Activated naive CD4-positive, alpha-beta T cell treated with anti-CD3 and anti-CD28 coated beads for 36 hours (primary cell): ENCODE measurements at regions not wholly inside any gene's neighbourhood (a gene's known extent, or its start where the extent isn't known, plus 50 kb on each side); places are given as distances from the start of the nearest gene placed in this dataset.
"Not testable (repeated sequence)": the region's sequence is repeated elsewhere in the genome, so short reads cannot be mapped to it uniquely, and the experiment has no call there.

Experiments
- CTCF ChIA-PET: fragments of 350-600 bp; sonication (Branson Sonifier 250); formaldehyde crosslinking; loops from one replicate; lab custom pipeline; 2021; ENCODE audit warnings: antibody characterized with exemption; lab: Charles Lee
- DNase-seq: peaks from one replicate; pipeline ENCODE4 v3.0.0-alpha.2; 2020
- H3K27ac Mint-ChIP-seq: one replicate; pipeline ENCODE4 v1.8.0; 2021; ENCODE audit warnings: mild to moderate bottlenecking, mixed read lengths
- H3K27me3 Mint-ChIP-seq: one replicate; pipeline ENCODE4 v1.8.0; 2021; ENCODE audit warnings: low read depth, mixed read lengths
- H3K36me3 Mint-ChIP-seq: one replicate; pipeline ENCODE4 v1.8.0; 2021; ENCODE audit warnings: low read depth, mixed read lengths
- H3K4me1 Mint-ChIP-seq: one replicate; pipeline ENCODE4 v1.8.0; 2021; ENCODE audit warnings: low read depth, mixed read lengths
- H3K4me3 Mint-ChIP-seq: one replicate; pipeline ENCODE4 v1.8.0; 2021; ENCODE audit warnings: mild to moderate bottlenecking, moderate library complexity, mixed read lengths
- H3K9me3 Mint-ChIP-seq: one replicate; pipeline ENCODE4 v1.8.0; 2021; ENCODE audit warnings: mixed read lengths
- intact Hi-C: fragments of 100-400 bp; cut with micrococcal nuclease; formaldehyde crosslinking; loops from one replicate; pipeline ENCODE4 v1.15.1; 2023

DNA sequence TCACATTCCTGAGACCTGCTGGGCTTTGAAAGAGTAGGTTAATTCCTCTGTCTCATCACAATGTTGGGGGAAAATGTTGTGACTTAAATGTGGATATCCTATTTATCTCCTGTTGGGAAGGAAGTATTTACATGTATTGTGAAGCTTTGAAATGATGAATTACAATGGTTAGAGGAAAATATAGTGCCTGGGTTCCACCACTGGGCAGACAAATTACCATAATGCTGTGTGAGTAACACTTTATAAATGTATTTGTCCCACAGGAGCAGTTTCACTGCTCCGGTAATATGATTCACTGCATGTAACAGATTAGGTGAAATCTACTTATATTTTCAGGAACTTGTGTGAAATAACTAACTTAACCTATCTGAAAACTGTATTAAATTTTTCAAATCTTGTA is 1476.4 kb downstream of the NLGN4Y start:
- intact Hi-C loops: no loop called here
- H3K27ac Mint-ChIP-seq: no peak overlapping the region
- H3K4me3 Mint-ChIP-seq: no peak overlapping the region
- no peaks in the 10 kb centered on the region for H3K36me3 Mint-ChIP-seq
- H3K9me3 Mint-ChIP-seq: peaks cover 2% of the 10 kb centered on the region
- DNase-seq: no peak
- no peaks in the 10 kb centered on the region for H3K27me3 Mint-ChIP-seq
- no peaks in the 10 kb centered on the region for H3K4me1 Mint-ChIP-seq
- CTCF ChIA-PET: no interaction called here

DNA sequence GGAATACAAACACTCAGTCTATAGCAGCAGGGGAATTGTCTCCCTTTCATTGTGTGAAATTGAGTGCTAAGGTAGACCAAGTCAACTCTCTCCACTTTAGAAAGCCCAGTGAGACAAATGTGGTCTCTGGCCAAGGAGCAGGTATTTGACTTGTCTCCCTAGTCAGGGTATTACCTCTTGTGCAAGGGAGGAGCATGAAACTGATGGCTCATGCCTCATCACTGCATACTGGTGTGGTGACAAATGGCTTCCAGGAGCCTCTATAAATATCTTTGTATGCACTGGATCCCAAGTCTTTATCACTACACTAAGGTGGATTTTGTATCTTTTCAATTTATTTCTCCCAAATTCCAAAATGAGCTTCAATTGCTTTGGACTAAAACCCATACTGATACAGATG is 1477.6 kb downstream of the NLGN4Y start:
- Mint-ChIP-seq H3K27ac (no peak overlapping the region), H3K4me3 (no peak overlapping the region), H3K27me3 (no peaks in the 10 kb centered on the region), H3K4me1 (no peaks in the 10 kb centered on the region), H3K36me3 (no peaks in the 10 kb centered on the region), H3K9me3 (peaks cover 2% of the 10 kb centered on the region)
- no peak for DNase-seq
- intact Hi-C loops: no loop called here
- CTCF ChIA-PET: no interaction called here

DNA sequence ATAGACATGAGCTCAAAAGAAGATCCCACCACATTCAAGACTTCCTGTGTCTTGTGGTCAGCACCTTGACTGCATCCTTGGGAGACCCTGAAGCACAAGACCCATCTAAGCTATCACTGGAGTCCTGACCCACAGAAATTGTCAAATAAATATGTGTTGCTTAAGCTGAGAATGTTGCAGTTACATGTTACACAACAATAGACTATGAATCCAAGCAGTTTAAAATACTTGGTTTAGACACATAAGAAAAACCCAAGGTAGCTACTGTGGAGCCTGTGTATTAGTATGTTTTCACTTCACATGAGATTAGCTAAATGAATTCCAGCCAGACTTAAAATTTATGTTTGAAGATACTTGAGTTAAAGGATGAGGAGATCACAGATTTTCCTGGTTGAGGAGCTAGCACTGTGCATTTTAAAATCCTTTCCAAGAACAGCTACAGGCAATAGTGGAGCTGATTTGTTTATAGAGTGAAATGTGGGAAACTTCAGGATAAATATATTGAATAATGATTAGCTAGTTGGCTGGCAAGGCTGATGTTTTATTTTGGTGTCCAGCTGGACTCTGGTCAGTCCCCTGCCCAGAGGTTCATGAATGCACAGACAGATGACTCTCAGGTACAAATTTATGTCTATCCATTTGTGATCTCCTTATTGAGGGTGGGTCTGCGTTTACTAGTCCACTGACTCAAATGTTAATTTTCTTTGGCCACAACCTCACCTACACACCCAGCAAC is 1527.7 kb downstream of the NLGN4Y start:
- intact Hi-C loops: no loop called here
- Mint-ChIP-seq H3K27ac (no peak overlapping the region), H3K36me3 (no peaks in the 10 kb centered on the region), H3K9me3 (peaks cover 1% of the 10 kb centered on the region), H3K27me3 (no peaks in the 10 kb centered on the region), H3K4me1 (no peaks in the 10 kb centered on the region), H3K4me3 (no peak overlapping the region)
- DNase-seq: no peak
- CTCF ChIA-PET: interaction anchor here (0.5 kb wide), 1 partner anchor 59 kb away, joined by 3 read pairs; no protein-coding TSS in a partner anchor

DNA sequence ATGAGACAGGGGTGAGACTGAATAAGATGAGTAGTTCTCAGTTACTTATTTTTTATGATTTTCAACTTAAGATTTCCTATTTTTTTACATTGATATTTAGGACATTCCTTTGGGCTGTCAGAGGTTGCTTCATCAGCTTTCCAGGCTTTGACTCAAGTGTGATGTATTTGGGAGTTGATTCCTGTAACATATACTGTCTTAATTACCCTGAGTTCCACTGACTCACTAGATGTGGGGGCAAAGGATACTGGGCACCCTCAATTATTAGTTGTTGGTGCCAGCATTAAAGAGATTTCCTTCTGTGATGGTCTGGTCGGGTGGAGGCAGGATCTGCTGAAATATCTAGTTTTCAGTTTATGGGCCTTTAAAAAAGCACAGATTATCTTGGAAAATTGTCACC is 1535.8 kb downstream of the NLGN4Y start:
- H3K27ac Mint-ChIP-seq: no peak overlapping the region

DNA sequence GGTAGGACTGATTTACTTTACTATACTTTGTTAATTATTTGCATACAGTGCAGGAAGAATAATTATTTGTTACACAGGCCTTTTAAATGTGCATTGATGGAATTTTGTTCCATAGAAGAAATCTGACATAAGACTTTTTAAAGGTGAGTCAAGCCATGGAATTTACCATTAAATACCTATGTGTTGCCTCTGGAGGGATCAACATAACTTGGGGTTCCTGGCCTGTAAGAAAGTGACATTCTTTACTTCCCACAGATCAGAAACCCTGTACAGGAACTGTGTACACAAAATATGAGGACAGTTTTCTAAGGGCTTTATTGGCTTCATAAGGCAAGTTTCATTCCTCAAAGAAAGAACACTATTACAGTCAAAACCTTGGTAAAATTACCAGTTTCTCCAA is 1536.4 kb downstream of the NLGN4Y start:
- no peaks in the 10 kb centered on the region for H3K9me3 Mint-ChIP-seq
- intact Hi-C loops: no loop called here
- H3K4me1 Mint-ChIP-seq: no peaks in the 10 kb centered on the region
- CTCF ChIA-PET: no interaction called here
- no peak for DNase-seq
- H3K4me3 Mint-ChIP-seq: no peak overlapping the region
- no peaks in the 10 kb centered on the region for H3K36me3 Mint-ChIP-seq
- H3K27me3 Mint-ChIP-seq: no peaks in the 10 kb centered on the region
- no peak overlapping the region for H3K27ac Mint-ChIP-seq

More for the DNA sequence above, 1535.8 kb downstream of the NLGN4Y start:
- Mint-ChIP-seq H3K4me3 (no peak overlapping the region), H3K4me1 (no peaks in the 10 kb centered on the region), H3K27me3 (no peaks in the 10 kb centered on the region), H3K9me3 (no peaks in the 10 kb centered on the region), H3K36me3 (no peaks in the 10 kb centered on the region)
- intact Hi-C loops: no loop called here
- CTCF ChIA-PET: no interaction called here
- no peak for DNase-seq

DNA sequence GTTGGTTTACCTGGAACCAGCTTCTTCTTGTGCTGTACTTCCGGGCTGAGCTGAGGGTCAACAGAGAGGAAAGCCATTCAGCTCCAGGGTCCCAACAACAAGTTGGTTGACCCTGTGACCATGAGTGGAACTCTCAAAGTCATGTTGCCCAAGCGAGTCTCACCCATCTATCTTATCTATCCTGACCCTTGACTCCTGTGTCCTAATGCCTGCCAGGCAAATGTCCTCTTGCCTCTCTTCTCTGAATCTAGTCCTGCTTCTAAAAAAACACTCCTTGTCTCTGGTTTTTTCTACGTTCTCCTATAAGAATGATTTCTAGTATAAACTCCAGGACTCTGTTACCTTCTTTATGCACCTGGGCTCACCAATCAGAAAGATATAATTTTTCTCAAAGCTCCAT is 1547.6 kb downstream of the NLGN4Y start:
- intact Hi-C loops: no loop called here
- DNase-seq: no peak
- Mint-ChIP-seq H3K36me3 (no peaks in the 10 kb centered on the region), H3K4me1 (no peaks in the 10 kb centered on the region), H3K27ac (no peak overlapping the region), H3K4me3 (no peak overlapping the region), H3K27me3 (no peaks in the 10 kb centered on the region), H3K9me3 (peaks cover 5% of the 10 kb centered on the region)
- CTCF ChIA-PET: no interaction called here

DNA sequence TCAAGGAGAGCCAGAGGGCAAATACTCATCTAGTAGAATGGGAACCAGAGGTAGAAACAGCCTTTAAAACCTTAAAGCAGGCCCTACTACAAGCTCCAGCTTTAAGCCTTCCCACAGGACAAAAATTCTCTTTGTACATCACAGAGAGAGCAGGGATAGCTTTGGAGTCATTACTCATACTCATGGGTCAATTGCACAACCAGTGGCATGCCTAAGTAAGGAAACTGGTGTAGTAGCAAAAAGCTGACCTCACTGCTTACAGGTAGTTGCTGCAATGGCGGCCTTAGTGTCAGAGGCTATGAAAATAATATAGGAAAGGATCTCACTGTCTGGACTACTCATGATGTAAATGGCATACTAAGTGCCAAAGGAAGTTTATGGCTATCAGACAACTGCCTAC is 1551.4 kb downstream of the NLGN4Y start:
- intact Hi-C loops: no loop called here
- CTCF ChIA-PET: no interaction called here
- no peak for DNase-seq
- no peak overlapping the region for H3K27ac Mint-ChIP-seq
- H3K4me1 Mint-ChIP-seq: no peaks in the 10 kb centered on the region
- no peaks in the 10 kb centered on the region for H3K27me3 Mint-ChIP-seq
- peaks cover 5% of the 10 kb centered on the region for H3K9me3 Mint-ChIP-seq
- no peaks in the 10 kb centered on the region for H3K36me3 Mint-ChIP-seq
- no peak overlapping the region for H3K4me3 Mint-ChIP-seq

DNA sequence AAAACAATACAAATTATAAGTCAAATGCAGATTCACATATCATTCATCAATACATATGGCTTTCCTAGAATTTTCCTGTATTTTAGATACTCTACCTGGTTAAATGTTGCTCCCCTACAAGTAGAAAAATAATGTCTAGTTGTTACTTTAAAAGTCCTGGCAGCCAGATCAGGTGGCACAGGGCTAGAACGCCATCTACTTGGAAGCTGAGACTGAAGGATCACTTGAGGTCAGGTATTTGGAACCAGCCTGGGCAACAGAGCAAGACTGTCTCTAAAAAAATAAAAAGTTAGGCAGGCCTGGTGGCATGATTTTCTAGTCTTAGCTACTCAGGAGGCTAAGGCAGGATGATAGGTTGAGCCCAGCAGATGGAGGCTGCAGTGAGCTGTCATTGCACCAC is 1573.0 kb downstream of the NLGN4Y start:
- Mint-ChIP-seq H3K4me1 (no peaks in the 10 kb centered on the region), H3K4me3 (no peak overlapping the region), H3K36me3 (no peaks in the 10 kb centered on the region), H3K9me3 (no peaks in the 10 kb centered on the region), H3K27me3 (no peaks in the 10 kb centered on the region), H3K27ac (no peak overlapping the region)
- DNase-seq: no peak
- CTCF ChIA-PET: no interaction called here
- intact Hi-C loops: no loop called here

DNA sequence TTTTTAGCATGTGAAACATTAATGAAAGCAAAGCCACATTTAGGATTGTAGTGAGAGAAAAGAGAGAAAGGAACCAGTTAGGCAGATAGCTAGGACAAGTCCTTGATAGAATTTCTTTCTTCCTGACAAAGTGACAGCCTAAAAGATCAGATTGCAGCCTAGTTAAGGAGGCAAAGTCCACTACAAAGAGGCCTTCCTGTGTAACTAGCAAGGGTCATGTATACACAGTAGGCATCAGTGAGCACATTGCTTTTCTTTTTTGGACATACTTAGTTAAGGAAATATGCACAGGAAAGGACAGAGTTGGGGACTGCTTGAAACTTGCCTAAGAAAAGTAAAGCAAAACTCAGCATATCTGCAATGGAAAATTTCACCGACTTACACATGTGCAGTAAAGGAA is 1577.5 kb downstream of the NLGN4Y start:
- intact Hi-C loops: no loop called here

DNA sequence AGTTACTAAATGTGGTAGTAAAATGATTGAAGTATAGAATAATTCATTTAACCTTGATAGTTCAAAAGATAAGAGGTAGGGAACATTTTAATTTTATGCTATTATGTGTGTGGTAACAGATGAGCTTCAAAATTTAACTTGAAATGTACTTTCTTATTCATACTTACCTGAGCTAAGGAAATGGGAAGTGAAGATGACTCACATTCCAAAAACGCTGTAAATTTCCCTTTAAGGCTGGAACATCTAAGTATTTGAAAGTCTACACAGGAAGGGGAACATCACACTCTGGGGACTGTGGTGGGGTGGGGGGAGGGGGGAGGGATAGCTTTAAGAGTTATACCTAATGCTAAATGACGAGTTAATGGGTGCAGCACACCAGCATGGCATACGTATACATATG is 1582.3 kb downstream of the NLGN4Y start:
- H3K4me3 Mint-ChIP-seq: no peak overlapping the region
- H3K27ac Mint-ChIP-seq: no peak overlapping the region
- intact Hi-C loops: no loop called here
- H3K36me3 Mint-ChIP-seq: no peaks in the 10 kb centered on the region
- no peaks in the 10 kb centered on the region for H3K4me1 Mint-ChIP-seq
- no peak for DNase-seq
- CTCF ChIA-PET: no interaction called here
- H3K9me3 Mint-ChIP-seq: no peaks in the 10 kb centered on the region
- H3K27me3 Mint-ChIP-seq: no peaks in the 10 kb centered on the region

More for the DNA sequence above, 1577.5 kb downstream of the NLGN4Y start:
- Mint-ChIP-seq H3K4me1 (no peaks in the 10 kb centered on the region), H3K36me3 (no peaks in the 10 kb centered on the region), H3K27ac (no peak overlapping the region), H3K9me3 (no peaks in the 10 kb centered on the region), H3K4me3 (no peak overlapping the region), H3K27me3 (no peaks in the 10 kb centered on the region)
- DNase-seq: no peak
- CTCF ChIA-PET: no interaction called here

DNA sequence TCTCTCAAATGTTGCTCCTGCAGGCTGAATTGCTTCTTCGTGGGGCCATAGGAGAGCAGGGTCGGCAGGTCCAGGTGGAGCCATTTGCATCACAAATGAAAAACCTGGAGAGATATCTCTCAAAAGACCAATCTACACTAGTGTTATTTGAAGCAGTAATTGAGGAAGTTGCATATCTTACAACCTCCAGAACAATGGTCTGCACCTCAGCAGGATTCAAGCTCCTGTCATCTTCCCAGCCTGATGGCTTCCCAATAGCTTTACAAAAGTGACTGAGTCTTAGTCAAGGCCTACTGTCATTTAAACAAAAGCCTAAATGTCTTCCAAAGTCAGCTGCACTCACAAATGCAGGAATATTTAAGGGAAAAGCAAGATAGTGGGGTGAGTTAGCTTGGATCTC is 1584.5 kb downstream of the NLGN4Y start:
- CTCF ChIA-PET: no interaction called here
- H3K4me1 Mint-ChIP-seq: no peaks in the 10 kb centered on the region

DNA sequence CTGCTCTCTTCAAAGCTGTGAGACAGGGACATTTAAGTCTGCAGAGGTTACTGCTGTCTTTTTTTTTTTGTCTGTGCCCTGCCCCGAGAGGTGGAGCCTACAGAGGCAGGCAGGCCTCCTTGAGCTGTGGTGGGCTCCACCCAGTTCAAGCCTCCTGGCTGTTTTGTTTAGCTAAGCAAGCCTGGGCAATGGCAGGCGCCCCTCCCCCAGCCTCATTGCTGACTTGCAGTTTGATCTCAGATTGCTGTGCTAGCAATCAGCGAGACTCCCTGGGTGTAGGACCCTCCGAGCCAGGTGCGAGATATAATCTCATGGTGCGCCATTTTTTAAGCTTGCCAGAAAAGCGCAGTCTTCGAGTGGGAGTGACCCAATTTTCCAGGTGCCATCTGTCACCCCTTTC is 1595.8 kb downstream of the NLGN4Y start:
- CTCF ChIA-PET, H3K27me3 Mint-ChIP-seq: not testable (repeated sequence)

More for the DNA sequence above, 1584.5 kb downstream of the NLGN4Y start:
- intact Hi-C loops: no loop called here
- no peaks in the 10 kb centered on the region for H3K9me3 Mint-ChIP-seq
- no peak for DNase-seq
- no peaks in the 10 kb centered on the region for H3K27me3 Mint-ChIP-seq
- H3K27ac Mint-ChIP-seq: no peak overlapping the region
- H3K36me3 Mint-ChIP-seq: no peaks in the 10 kb centered on the region
- no peak overlapping the region for H3K4me3 Mint-ChIP-seq

DNA sequence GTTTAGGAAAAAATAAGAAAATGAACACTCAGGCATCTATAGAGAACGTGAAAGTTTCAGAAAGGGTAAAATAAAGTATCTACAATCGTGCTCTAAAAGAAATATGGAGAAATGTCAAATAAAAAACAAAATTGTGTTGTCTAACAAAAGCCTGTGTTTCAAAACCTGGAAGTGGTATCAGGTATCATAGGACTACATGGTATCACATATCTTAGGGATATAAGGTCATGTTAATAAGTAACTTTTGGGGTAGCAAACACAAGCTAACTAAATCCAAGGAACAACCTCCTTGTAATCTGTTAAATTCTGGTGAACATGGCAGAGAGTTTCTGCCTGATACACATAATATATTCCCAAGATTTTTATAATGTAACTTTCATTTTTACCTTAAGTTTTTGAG is 1597.7 kb downstream of the NLGN4Y start:
- no peak for DNase-seq
- no peak overlapping the region for H3K4me3 Mint-ChIP-seq
- no peaks in the 10 kb centered on the region for H3K36me3 Mint-ChIP-seq
- intact Hi-C loops: no loop called here
- no peak overlapping the region for H3K27ac Mint-ChIP-seq
- H3K9me3 Mint-ChIP-seq: peaks cover 3% of the 10 kb centered on the region
- no peaks in the 10 kb centered on the region for H3K27me3 Mint-ChIP-seq
- no peaks in the 10 kb centered on the region for H3K4me1 Mint-ChIP-seq
- CTCF ChIA-PET: no interaction called here

More for the DNA sequence above, 1595.8 kb downstream of the NLGN4Y start:
- H3K4me3 Mint-ChIP-seq, H3K27ac Mint-ChIP-seq, intact Hi-C loops, H3K9me3 Mint-ChIP-seq, H3K36me3 Mint-ChIP-seq, H3K4me1 Mint-ChIP-seq, DNase-seq: not testable (repeated sequence)
